Type B pancreatic cell (in vitro differentiated cells): ENCODE measurements at regions not wholly inside any gene's neighbourhood (a gene's known extent, or its start where the extent isn't known, plus 50 kb on each side); places are given as distances from the start of the nearest gene placed in this dataset.

ENCODE experiments used
- DNase-seq: peaks from one replicate; pipeline ENCODE4 v3.0.0; 2021; ENCODE audit warnings: mixed read lengths; ENCODE audit not compliant: unreplicated experiment; ENCODE audit errors: extremely low spot score
- H3K27ac Mint-ChIP-seq: 2 replicates; pipeline ENCODE4 v1.8.0; 2021; ENCODE audit warnings: mild to moderate bottlenecking, mixed read lengths
- H3K27me3 Mint-ChIP-seq: 2 replicates; pipeline ENCODE4 v1.8.0; 2021; ENCODE audit warnings: mixed read lengths
- H3K36me3 Mint-ChIP-seq: 2 replicates; pipeline ENCODE4 v1.8.0; 2021; ENCODE audit warnings: mixed read lengths
- H3K4me1 Mint-ChIP-seq: one replicate; pipeline ENCODE4 v1.8.0; 2021; ENCODE audit warnings: mixed read lengths; ENCODE audit not compliant: unreplicated experiment
- H3K4me3 Mint-ChIP-seq: 2 replicates; pipeline ENCODE4 v1.8.0; 2021; ENCODE audit warnings: mild to moderate bottlenecking, mixed read lengths
- H3K9me3 Mint-ChIP-seq: 2 replicates; pipeline ENCODE4 v1.8.0; 2021; ENCODE audit warnings: mixed read lengths
- TF ChIP-seq, protein P1 (sequence below): fragments of 200-600 bp; sonication (generic); conservative IDR thresholded peaks from 2 replicates; pipeline ENCODE4 v1.5.0; 2021; ENCODE audit warnings: antibody characterized with exemption, mild to moderate bottlenecking

DNA sequence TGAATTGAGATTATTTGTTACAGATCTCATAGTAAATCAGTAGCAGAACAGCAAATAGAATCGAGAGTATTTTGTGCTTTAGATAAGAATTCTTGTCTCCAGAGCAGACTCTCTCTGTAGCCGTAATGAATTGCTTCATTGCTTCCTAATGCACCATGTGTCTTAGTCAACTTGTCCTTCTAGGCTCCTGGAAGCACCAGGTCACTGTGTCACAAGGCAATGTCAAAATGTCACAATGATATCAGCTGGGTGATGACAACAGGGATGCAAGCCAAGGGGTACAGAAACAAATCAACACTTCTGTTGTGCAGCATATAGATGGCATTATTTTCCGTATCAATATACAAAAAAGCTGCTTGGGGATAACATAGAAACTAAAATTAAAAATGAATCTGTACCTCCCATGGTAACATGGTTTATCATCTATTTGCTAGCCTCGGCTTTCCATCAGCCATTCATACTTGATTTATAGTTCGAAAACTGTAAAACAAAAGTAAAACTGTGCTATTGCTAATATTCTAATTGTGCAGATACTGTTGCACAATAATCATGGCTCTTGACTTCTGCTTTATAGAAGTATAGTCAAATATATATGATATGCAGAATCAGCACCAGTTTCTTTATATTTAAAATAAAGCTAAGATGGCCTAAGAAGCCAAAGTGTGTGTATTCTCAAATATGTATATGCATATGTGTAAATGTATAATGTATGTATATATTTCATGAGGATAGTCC lies 435.9 kb upstream of the TLE4 start:
- peaks cover 2% of the 10 kb centered on the region for H3K9me3 Mint-ChIP-seq
- H3K27ac Mint-ChIP-seq, result no peak overlapping the region
- H3K36me3 Mint-ChIP-seq, result no peaks in the 10 kb centered on the region
- no peak for DNase-seq
- peaks cover 3% of the 10 kb centered on the region for H3K27me3 Mint-ChIP-seq
- TF ChIP-seq, protein P1, sequence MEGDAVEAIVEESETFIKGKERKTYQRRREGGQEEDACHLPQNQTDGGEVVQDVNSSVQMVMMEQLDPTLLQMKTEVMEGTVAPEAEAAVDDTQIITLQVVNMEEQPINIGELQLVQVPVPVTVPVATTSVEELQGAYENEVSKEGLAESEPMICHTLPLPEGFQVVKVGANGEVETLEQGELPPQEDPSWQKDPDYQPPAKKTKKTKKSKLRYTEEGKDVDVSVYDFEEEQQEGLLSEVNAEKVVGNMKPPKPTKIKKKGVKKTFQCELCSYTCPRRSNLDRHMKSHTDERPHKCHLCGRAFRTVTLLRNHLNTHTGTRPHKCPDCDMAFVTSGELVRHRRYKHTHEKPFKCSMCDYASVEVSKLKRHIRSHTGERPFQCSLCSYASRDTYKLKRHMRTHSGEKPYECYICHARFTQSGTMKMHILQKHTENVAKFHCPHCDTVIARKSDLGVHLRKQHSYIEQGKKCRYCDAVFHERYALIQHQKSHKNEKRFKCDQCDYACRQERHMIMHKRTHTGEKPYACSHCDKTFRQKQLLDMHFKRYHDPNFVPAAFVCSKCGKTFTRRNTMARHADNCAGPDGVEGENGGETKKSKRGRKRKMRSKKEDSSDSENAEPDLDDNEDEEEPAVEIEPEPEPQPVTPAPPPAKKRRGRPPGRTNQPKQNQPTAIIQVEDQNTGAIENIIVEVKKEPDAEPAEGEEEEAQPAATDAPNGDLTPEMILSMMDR, result no peak
- no peak overlapping the region for H3K4me3 Mint-ChIP-seq
- peaks cover 9% of the 10 kb centered on the region for H3K4me1 Mint-ChIP-seq

DNA sequence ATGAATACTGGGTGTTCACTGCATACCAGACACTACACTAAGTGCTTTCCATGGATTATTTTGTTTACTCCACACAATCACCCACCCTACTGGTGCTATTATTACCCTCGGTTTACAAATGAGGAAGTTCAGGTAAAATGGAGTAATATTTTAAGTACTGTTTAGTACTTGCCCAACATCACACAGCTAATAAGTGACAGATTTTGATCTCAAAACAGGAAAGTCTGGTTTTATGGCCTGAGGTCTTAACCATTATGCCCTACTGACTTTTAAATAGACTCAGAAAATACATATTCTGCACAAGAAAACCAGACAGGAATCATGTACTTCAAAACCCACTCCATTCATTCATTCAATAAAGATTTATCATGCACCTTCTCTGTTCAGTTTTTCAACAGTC lies 431.0 kb upstream of the TLE4 start:
- no peak for DNase-seq
- Mint-ChIP-seq H3K4me3 (peak overlapping the region; percentile 3), H3K27me3 (no peaks in the 10 kb centered on the region), H3K9me3 (peaks cover 6% of the 10 kb centered on the region), H3K27ac (no peak overlapping the region), H3K36me3 (no peaks in the 10 kb centered on the region), H3K4me1 (peaks cover 6% of the 10 kb centered on the region)
- TF ChIP-seq, protein P1, result no peak

- Mint-ChIP-seq H3K27ac (no peak overlapping the region), H3K36me3 (no peaks in the 10 kb centered on the region), H3K4me1 (peaks cover 6% of the 10 kb centered on the region), H3K27me3 (peaks cover 6% of the 10 kb centered on the region), H3K9me3 (peaks cover 11% of the 10 kb centered on the region), H3K4me3 (no peak overlapping the region)
- DNase-seq, result no peak
- TF ChIP-seq, protein P1, result no peak
These were observed 428.6 kb upstream of the TLE4 start for GRCh38 chr9:79143211-79143610.

DNA sequence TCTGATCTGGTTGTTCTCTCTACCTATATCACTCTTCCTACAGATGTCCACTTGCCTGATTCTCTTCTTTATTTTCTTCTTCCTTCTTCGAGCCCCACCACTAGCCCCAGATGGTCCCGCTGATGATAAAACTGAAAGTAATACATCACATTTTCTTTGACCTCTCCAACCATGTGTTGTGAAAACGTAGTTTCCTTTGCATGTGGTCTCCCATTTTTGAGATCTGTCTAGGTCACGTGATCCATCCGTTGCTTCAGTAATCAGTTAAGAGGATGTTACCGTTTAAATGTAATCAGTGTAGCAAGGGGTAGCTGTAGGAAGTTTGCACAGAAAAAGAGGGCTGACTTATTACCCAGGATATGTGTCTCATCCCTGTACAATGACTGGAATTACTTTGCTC lies 426.3 kb upstream of the TLE4 start:
- Mint-ChIP-seq H3K27ac (no peak overlapping the region), H3K36me3 (no peaks in the 10 kb centered on the region), H3K27me3 (peaks cover 6% of the 10 kb centered on the region), H3K4me1 (peaks cover 6% of the 10 kb centered on the region), H3K4me3 (no peak overlapping the region), H3K9me3 (peaks cover 11% of the 10 kb centered on the region)
- TF ChIP-seq, protein P1, result no peak
- no peak for DNase-seq

DNA sequence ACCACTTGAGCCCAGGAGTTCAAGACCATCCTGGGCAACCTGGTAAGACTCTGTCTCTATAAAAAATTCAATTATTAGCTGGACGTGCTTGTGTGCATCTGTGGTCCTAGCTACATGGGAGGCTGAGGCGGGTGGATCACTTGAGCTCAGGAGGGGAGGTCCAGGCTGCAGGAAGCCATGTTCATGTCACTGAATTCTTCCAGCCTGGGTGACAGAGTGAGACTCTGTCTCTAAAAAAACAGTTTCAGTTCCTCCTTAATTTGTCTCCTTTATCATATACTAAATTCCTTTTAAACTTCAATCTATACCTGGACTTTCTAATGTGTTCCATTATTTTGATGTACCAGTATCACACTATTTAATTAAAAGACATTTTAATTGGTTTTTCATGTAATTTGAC lies 422.2 kb upstream of the TLE4 start:
- peaks cover 10% of the 10 kb centered on the region for H3K27me3 Mint-ChIP-seq
- no peak for DNase-seq
- H3K9me3 Mint-ChIP-seq, result peaks cover 6% of the 10 kb centered on the region
- H3K36me3 Mint-ChIP-seq, result no peaks in the 10 kb centered on the region
- no peak overlapping the region for H3K4me3 Mint-ChIP-seq
- H3K27ac Mint-ChIP-seq, result no peak overlapping the region
- no peaks in the 10 kb centered on the region for H3K4me1 Mint-ChIP-seq
- TF ChIP-seq, protein P1, result no peak

DNA sequence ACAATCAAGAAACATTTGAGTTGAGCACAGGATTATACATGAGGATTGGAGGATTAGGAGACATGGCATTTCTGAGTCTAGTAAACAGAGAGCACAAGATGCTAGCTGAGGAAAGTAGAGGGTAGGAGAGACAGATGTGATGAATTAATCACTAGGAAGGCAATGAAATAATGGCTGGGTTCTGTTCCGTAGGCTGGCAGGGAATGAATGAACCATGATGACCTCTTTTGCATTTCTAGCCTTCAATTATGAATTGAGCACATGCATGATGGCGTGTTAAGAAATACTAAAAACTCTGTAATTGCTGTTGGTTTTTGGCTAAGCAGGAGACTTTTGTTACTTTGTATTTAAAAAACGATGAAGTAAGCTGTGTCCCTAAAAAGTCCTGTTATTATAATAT lies 420.0 kb upstream of the TLE4 start:
- H3K36me3 Mint-ChIP-seq, result no peaks in the 10 kb centered on the region
- H3K9me3 Mint-ChIP-seq, result peaks cover 9% of the 10 kb centered on the region
- H3K27ac Mint-ChIP-seq, result no peak overlapping the region
- TF ChIP-seq, protein P1, result no peak
- H3K4me1 Mint-ChIP-seq, result no peaks in the 10 kb centered on the region
- H3K27me3 Mint-ChIP-seq, result peaks cover 10% of the 10 kb centered on the region
- H3K4me3 Mint-ChIP-seq, result no peak overlapping the region
- DNase-seq, result no peak
